Loucy (cell line): ENCODE measurements at regions not wholly inside any gene's neighbourhood (a gene's known extent, or its start where the extent isn't known, plus 50 kb on each side); places are given as distances from the start of the nearest gene placed in this dataset.

Source experiments
- H2AFZ ChIP-seq: fragments of 200-600 bp; sonication (generic); 2 replicates; pipeline ENCODE4 v1.6.0; 2016; ENCODE audit warnings: antibody characterized with exemption, mild to moderate bottlenecking, low read length, moderate library complexity
- H3F3A ChIP-seq: fragments of 200-600 bp; 2 replicates; pipeline ENCODE4 v1.6.0; 2016; ENCODE audit warnings: antibody characterized with exemption, low read depth, mild to moderate bottlenecking
- H3K27me3 ChIP-seq: fragments of 200-600 bp; sonication (generic); 2 replicates; pipeline ENCODE4 v1.6.1; 2014; ENCODE audit warnings: low read length, mild to moderate bottlenecking; ENCODE audit not compliant: insufficient read depth, poor library complexity, severe bottlenecking
- H3K36me3 ChIP-seq: fragments of 200-600 bp; sonication (generic); 2 replicates; pipeline ENCODE4 v1.6.1; 2016; ENCODE audit warnings: low read length; ENCODE audit not compliant: insufficient read depth
- H3K4me1 ChIP-seq: fragments of 200-600 bp; sonication (generic); 2 replicates; pipeline ENCODE4 v1.5.1; 2014; ENCODE audit warnings: low read length, mild to moderate bottlenecking; ENCODE audit not compliant: insufficient read depth, poor library complexity, severe bottlenecking
- H3K4me2 ChIP-seq: fragments of 200-600 bp; sonication (generic); 2 replicates; pipeline ENCODE4 v1.6.0; 2014; ENCODE audit warnings: antibody characterized with exemption, low read length, low read depth, mild to moderate bottlenecking; ENCODE audit not compliant: poor library complexity, severe bottlenecking
- H3K4me3 ChIP-seq: fragments of 200-600 bp; sonication (generic); 2 replicates; pipeline ENCODE4 v1.5.1; 2014; ENCODE audit warnings: low read length, mild to moderate bottlenecking, mixed read lengths; ENCODE audit not compliant: poor library complexity, severe bottlenecking
- H3K79me2 ChIP-seq: fragments of 200-600 bp; sonication (generic); 2 replicates; pipeline ENCODE4 v1.6.1; 2014; ENCODE audit warnings: low read length; ENCODE audit not compliant: insufficient read depth
- H3K9ac ChIP-seq: fragments of 200-600 bp; sonication (generic); 2 replicates; pipeline ENCODE4 v1.6.0; 2014; ENCODE audit warnings: mild to moderate bottlenecking, low read depth, low read length, moderate library complexity; ENCODE audit not compliant: poor library complexity, severe bottlenecking
- H3K9me2 ChIP-seq: fragments of 200-600 bp; sonication (generic); replicated peaks from 2 replicates; pipeline ENCODE4 v1.6.1; 2016; ENCODE audit warnings: low read depth, low read length, mixed read lengths
- H3K9me3 ChIP-seq: fragments of 200-600 bp; sonication (generic); 2 replicates; pipeline ENCODE4 v1.6.1; 2014; ENCODE audit warnings: mild to moderate bottlenecking, antibody characterized with exemption, low read length, low read depth; ENCODE audit not compliant: insufficient read depth
- H4K20me1 ChIP-seq: fragments of 200-600 bp; sonication (generic); 2 replicates; pipeline ENCODE4 v1.6.0; 2014; ENCODE audit warnings: antibody characterized with exemption, low read length, mild to moderate bottlenecking; ENCODE audit not compliant: insufficient read depth, poor library complexity, severe bottlenecking
- CTCF ChIP-seq: fragments of 200-600 bp; sonication (generic); conservative IDR thresholded peaks from 2 replicates; pipeline ENCODE4 v1.5.1; 2014; ENCODE audit warnings: mild to moderate bottlenecking, antibody characterized with exemption, low read length
- EZH2phosphoT487 ChIP-seq: fragments of 200-600 bp; IDR thresholded peaks from 2 replicates; pipeline ENCODE4 v1.6.1; 2018; ENCODE audit warnings: antibody characterized with exemption, mild to moderate bottlenecking, moderate library complexity, borderline replicate concordance

GRCh38 chr14:89533766-89534165 is 116.7 kb upstream of the FOXN3 start:
- Histone ChIP-seq H3K9me2 (no peaks in the 10 kb centered on the region), H3K4me2 (no peak overlapping the region), H3F3A (no peaks in the 10 kb centered on the region), H3K27me3 (no peaks in the 10 kb centered on the region), H3K36me3 (no peaks in the 10 kb centered on the region), H2AFZ (no peak overlapping the region), H3K9ac (no peak overlapping the region), H4K20me1 (no peaks in the 10 kb centered on the region), H3K9me3 (no peaks in the 10 kb centered on the region), H3K4me3 (no peak overlapping the region), H3K79me2 (peaks cover 9% of the 10 kb centered on the region; the same call in 1 of the 2 replicates), H3K4me1 (no peaks in the 10 kb centered on the region)
- TF ChIP-seq EZH2phosphoT487 (no peak), CTCF (no peak)

GRCh38 chr14:89533136-89533535 is 116.1 kb upstream of the FOXN3 start:
- Histone ChIP-seq H4K20me1 (no peaks in the 10 kb centered on the region), H3F3A (no peaks in the 10 kb centered on the region), H3K4me3 (no peak overlapping the region), H3K9me3 (no peaks in the 10 kb centered on the region), H3K4me1 (no peaks in the 10 kb centered on the region), H3K36me3 (no peaks in the 10 kb centered on the region), H3K79me2 (peaks cover 9% of the 10 kb centered on the region; the same call in 1 of the 2 replicates), H3K27me3 (no peaks in the 10 kb centered on the region), H3K9ac (no peak overlapping the region), H3K9me2 (no peaks in the 10 kb centered on the region), H2AFZ (no peak overlapping the region), H3K4me2 (no peak overlapping the region)
- TF ChIP-seq CTCF (no peak), EZH2phosphoT487 (no peak)

DNA sequence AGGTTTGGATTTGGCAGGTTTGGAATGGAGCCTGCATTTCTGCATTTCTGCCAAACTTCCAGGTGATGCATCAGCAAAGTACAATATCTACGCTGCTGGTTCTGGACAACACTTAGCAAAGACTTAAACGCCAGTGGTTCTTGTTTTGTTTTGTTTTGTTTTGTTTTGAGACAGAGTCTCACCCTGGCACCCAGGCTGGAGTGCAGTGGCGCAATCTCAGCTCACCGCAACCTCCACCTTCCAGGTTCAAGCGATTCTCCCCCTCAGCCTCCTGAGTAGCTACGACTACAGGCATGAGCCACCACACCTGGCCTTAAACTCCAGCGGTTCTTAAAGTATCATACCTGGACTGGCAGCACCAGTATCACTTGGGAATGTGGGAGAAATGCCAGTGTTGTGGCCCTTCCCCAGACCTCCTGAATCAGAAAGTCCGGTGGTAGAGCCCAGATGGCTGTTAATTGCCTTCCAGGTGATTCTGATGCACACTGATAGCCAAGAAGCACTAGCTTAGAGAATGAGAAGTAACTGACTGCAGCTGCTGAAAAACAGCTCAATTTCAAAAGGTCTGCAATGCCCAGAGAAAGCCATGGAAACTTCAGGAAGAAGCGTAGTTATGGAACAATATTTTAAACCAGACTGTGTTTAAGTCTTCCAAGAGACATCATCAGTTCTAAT is 114.8 kb upstream of the FOXN3 start:
- Histone ChIP-seq H3K9me2 (no peaks in the 10 kb centered on the region), H3K79me2 (no peaks in the 10 kb centered on the region), H3F3A (no peaks in the 10 kb centered on the region), H2AFZ (no peak overlapping the region), H3K27me3 (no peaks in the 10 kb centered on the region), H3K4me2 (no peak overlapping the region), H3K9me3 (peaks cover under 1% of the 10 kb centered on the region; the same call in 1 of the 2 replicates), H3K4me1 (no peaks in the 10 kb centered on the region), H3K36me3 (no peaks in the 10 kb centered on the region), H3K4me3 (no peak overlapping the region), H4K20me1 (no peaks in the 10 kb centered on the region), H3K9ac (no peak overlapping the region)
- TF ChIP-seq EZH2phosphoT487 (no peak), CTCF (no peak)
